Suprapubic skin (tissue), 4 donors: ENCODE measurements at regions not wholly inside any gene's neighbourhood (a gene's known extent, or its start where the extent isn't known, plus 50 kb on each side); places are given as distances from the start of the nearest gene placed in this dataset.

Experiments
- DNase-seq, 2 donors: peaks; one replicate each; pipeline ENCODE4 v3.0.0-alpha.2; 2019; ENCODE audit warnings: low spot score in 2 of 2
- H3K27ac ChIP-seq: fragments of 200-600 bp; sonication (generic); one replicate; pipeline ENCODE4 v1.5.1; 2019
- H3K27me3 ChIP-seq: fragments of 200-600 bp; sonication (generic); one replicate; pipeline ENCODE4 v1.5.1; 2019
- H3K36me3 ChIP-seq: fragments of 200-600 bp; sonication (generic); one replicate; pipeline ENCODE4 v1.5.1; 2019
- H3K4me1 ChIP-seq: fragments of 200-600 bp; sonication (generic); one replicate; pipeline ENCODE4 v1.5.1; 2019
- H3K4me3 ChIP-seq: fragments of 200-600 bp; sonication (generic); one replicate; pipeline ENCODE4 v1.5.1; 2019; ENCODE audit warnings: mild to moderate bottlenecking
- H3K9me3 ChIP-seq: fragments of 200-600 bp; sonication (generic); one replicate; pipeline ENCODE4 v1.5.1; 2019
- CTCF ChIP-seq, 2 donors: fragments of 200-600 bp in 1 of 2; fragments of 450-650 bp in 1 of 2; sonication (generic) in 1 of 2; IDR thresholded peaks; one replicate each; pipeline ENCODE4 v1.5.1; 2016 to 2019; ENCODE audit warnings: antibody characterized with exemption in 2 of 2, mild to moderate bottlenecking in 1 of 2, moderate library complexity in 1 of 2
- EP300 ChIP-seq: sonication (generic); formaldehyde crosslinking; IDR thresholded peaks from one replicate; pipeline ENCODE4 v1.6.1; 2017; ENCODE audit warnings: antibody characterized with exemption
- POLR2A ChIP-seq, 2 donors: fragments of 450-650 bp; IDR thresholded peaks; one replicate each; pipeline ENCODE4 v1.6.1; 2017; ENCODE audit warnings: antibody characterized with exemption in 2 of 2, mild to moderate bottlenecking in 2 of 2, moderate library complexity in 2 of 2
- POLR2AphosphoS5 ChIP-seq, 3 donors: sonication (generic); formaldehyde crosslinking; IDR thresholded peaks; one replicate each; pipeline ENCODE4 v1.6.1; 2017; ENCODE audit warnings: antibody characterized with exemption in 3 of 3
- WGBS: methylation state at CpG from one replicate; pipeline ENCODE4 v1.1.5; 2018; 5-methylcytosine and 5-hydroxymethylcytosine counted together

- no peaks in the 10 kb centered on the region for H3K4me1 ChIP-seq
- no peak for DNase-seq
- H3K36me3 ChIP-seq = no peaks in the 10 kb centered on the region
- no peaks in the 10 kb centered on the region for H3K9me3 ChIP-seq
- no peak overlapping the region for H3K27ac ChIP-seq
- no peak overlapping the region for H3K4me3 ChIP-seq
- no peaks in the 10 kb centered on the region for H3K27me3 ChIP-seq
- no peak for TF ChIP-seq CTCF (IDR thresholded peaks at IDR 0.05)
- no peak for TF ChIP-seq POLR2A (IDR thresholded peaks at IDR 0.05)
- no peak for TF ChIP-seq EP300
- no peak for TF ChIP-seq POLR2AphosphoS5 (IDR thresholded peaks at IDR 0.05)
These were observed 268.1 kb upstream of the ATP5MC3 start for GRCh38 chr2:175449616-175450015.

GRCh38 chr2:175446201-175446600 is 264.7 kb upstream of the ATP5MC3 start:
- 84% methylated on average over 4 of the region's 4 CpGs for WGBS
- Histone ChIP-seq H3K36me3 (no peaks in the 10 kb centered on the region), H3K9me3 (no peaks in the 10 kb centered on the region), H3K27me3 (no peaks in the 10 kb centered on the region), H3K4me3 (no peak overlapping the region), H3K27ac (no peak overlapping the region), H3K4me1 (no peaks in the 10 kb centered on the region)
- DNase-seq = no peak
- TF ChIP-seq EP300 (no peak), POLR2A (IDR thresholded peaks at IDR 0.05) (no peak), POLR2AphosphoS5 (IDR thresholded peaks at IDR 0.05) (no peak), CTCF (IDR thresholded peaks at IDR 0.05) (no peak)

GRCh38 chr2:175445281-175445680 is 263.8 kb upstream of the ATP5MC3 start:
- H3K27me3 ChIP-seq = no peaks in the 10 kb centered on the region
- no peaks in the 10 kb centered on the region for H3K9me3 ChIP-seq
- DNase-seq = no peak
- WGBS = 83% methylated on average over 3 of the region's 3 CpGs
- no peak overlapping the region for H3K27ac ChIP-seq
- H3K4me1 ChIP-seq = no peaks in the 10 kb centered on the region
- no peak for TF ChIP-seq CTCF (IDR thresholded peaks at IDR 0.05)
- TF ChIP-seq EP300 = no peak
- no peaks in the 10 kb centered on the region for H3K36me3 ChIP-seq
- no peak overlapping the region for H3K4me3 ChIP-seq

- WGBS = 70% methylated on average over 6 of the region's 6 CpGs
- Histone ChIP-seq H3K27ac (no peak overlapping the region), H3K36me3 (no peaks in the 10 kb centered on the region)
These were observed 260.9 kb upstream of the ATP5MC3 start for GRCh38 chr2:175442441-175442840.

GRCh38 chr2:175441181-175441761 is 259.8 kb upstream of the ATP5MC3 start:
- 70% methylated on average over 5 of the region's 5 CpGs for WGBS

More at GRCh38 chr2:175442441-175442840, 260.9 kb upstream of the ATP5MC3 start:
- H3K4me3 ChIP-seq = no peak overlapping the region
- H3K9me3 ChIP-seq = no peaks in the 10 kb centered on the region
- no peak for DNase-seq
- TF ChIP-seq POLR2AphosphoS5 (IDR thresholded peaks at IDR 0.05) (no peak), EP300 (no peak), CTCF (IDR thresholded peaks at IDR 0.05) (no peak), POLR2A (IDR thresholded peaks at IDR 0.05) (no peak)
- no peaks in the 10 kb centered on the region for H3K27me3 ChIP-seq
- H3K4me1 ChIP-seq = no peaks in the 10 kb centered on the region

More at GRCh38 chr2:175441181-175441761, 259.8 kb upstream of the ATP5MC3 start:
- no peak overlapping the region for H3K27ac ChIP-seq
- no peak for DNase-seq
- no peaks in the 10 kb centered on the region for H3K9me3 ChIP-seq
- no peaks in the 10 kb centered on the region for H3K36me3 ChIP-seq
- no peak overlapping the region for H3K4me3 ChIP-seq
- TF ChIP-seq CTCF (IDR thresholded peaks at IDR 0.05) = no peak
- TF ChIP-seq POLR2AphosphoS5 (IDR thresholded peaks at IDR 0.05) = no peak
- TF ChIP-seq POLR2A (IDR thresholded peaks at IDR 0.05) = no peak
- TF ChIP-seq EP300 = no peak
- H3K27me3 ChIP-seq = no peaks in the 10 kb centered on the region
- H3K4me1 ChIP-seq = no peaks in the 10 kb centered on the region
